HEK293 (cell line): ENCODE measurements at regions not wholly inside any gene's neighbourhood (a gene's known extent, or its start where the extent isn't known, plus 50 kb on each side); places are given as distances from the start of the nearest gene placed in this dataset.

Source experiments
- CTCF ChIA-PET: fragments of 350-600 bp; formaldehyde crosslinking; extraction: SDS; loops from one replicate; lab custom pipeline; 2021; ENCODE audit warnings: antibody characterized with exemption; lab: Yijun Ruan, JAX
- POLR2A ChIA-PET: fragments of 300-600 bp; formaldehyde crosslinking; extraction: SDS; loops from one replicate; lab custom pipeline; 2020; ENCODE audit warnings: antibody characterized with exemption, inconsistent platforms; lab: Yijun Ruan, JAX
- H3K27ac ChIP-seq: fragments of 200-500 bp; sonication (Bioruptor generic); 2 replicates; pipeline ENCODE4 v1.5.1; 2014; ENCODE audit warnings: low read depth, low read length, control low read depth, inconsistent platforms; ENCODE audit errors: extremely low read depth
- H3K36me3 ChIP-seq, 2 experiments: fragments of 200-500 bp in 1 of 2; sonication (Bioruptor generic) in 1 of 2; 1 replicate in 1 of 2; 2 replicates in 1 of 2; pipeline ENCODE4 v1.5.1; 2014 to 2017; ENCODE audit warnings: inconsistent platforms in 2 of 2, low read length in 2 of 2; ENCODE audit not compliant: control insufficient read depth in 2 of 2, insufficient read depth in 1 of 2
- H3K4me1 ChIP-seq: fragments of 200-500 bp; sonication (Bioruptor generic); 2 replicates; pipeline ENCODE4 v1.5.1; 2014; ENCODE audit warnings: mild to moderate bottlenecking, low read length, inconsistent platforms; ENCODE audit not compliant: control insufficient read depth, insufficient read depth
- H3K4me3 ChIP-seq: 2 replicates; pipeline ENCODE4 v1.5.1; 2011; ENCODE audit warnings: low read depth, mild to moderate bottlenecking, control low read depth, low read length, moderate library complexity
- H3K9me3 ChIP-seq: fragments of 200-500 bp; sonication (Bioruptor generic); 2 replicates; pipeline ENCODE4 v1.5.1; 2014; ENCODE audit warnings: low read depth, low read length, inconsistent platforms; ENCODE audit not compliant: control insufficient read depth, insufficient read depth
- ATF2 ChIP-seq: fragments of 450-650 bp; formaldehyde crosslinking; IDR thresholded peaks from 2 replicates; pipeline ENCODE4 v1.5.1; 2016; ENCODE audit warnings: missing biosample characterization, missing genetic modification characterization, low read depth
- GLI2 ChIP-seq: fragments of 450-650 bp; formaldehyde crosslinking; IDR thresholded peaks from 2 replicates; pipeline ENCODE4; 2017; ENCODE audit warnings: missing biosample characterization, missing genetic modification characterization, low read depth, borderline replicate concordance
- TCF7L2 ChIP-seq: IDR thresholded peaks from 2 replicates; pipeline ENCODE4 v1.6.1; 2011; ENCODE audit warnings: low read depth, mild to moderate bottlenecking, inconsistent platforms, low read length, moderate library complexity, borderline replicate concordance
- WT1 ChIP-seq: fragments of 450-650 bp; formaldehyde crosslinking; IDR thresholded peaks from 2 replicates; pipeline ENCODE4 v1.5.1; 2016; ENCODE audit warnings: missing biosample characterization, missing genetic modification characterization
- ZFP3 ChIP-seq: fragments of 450-650 bp; formaldehyde crosslinking; IDR thresholded peaks from 2 replicates; pipeline ENCODE4 v1.5.1; 2016; ENCODE audit warnings: low read depth, missing biosample characterization, missing genetic modification characterization
- ZFP69B ChIP-seq: fragments of 450-650 bp; formaldehyde crosslinking; IDR thresholded peaks from 2 replicates; pipeline ENCODE4 v1.5.1; 2016; ENCODE audit warnings: missing biosample characterization, missing genetic modification characterization
- ZNF132 ChIP-seq: fragments of 450-650 bp; formaldehyde crosslinking; IDR thresholded peaks from 2 replicates; pipeline ENCODE4 v1.5.1; 2017; ENCODE audit warnings: missing biosample characterization, missing genetic modification characterization, borderline replicate concordance
- ZNF133 ChIP-seq: fragments of 450-650 bp; formaldehyde crosslinking; IDR thresholded peaks from 2 replicates; pipeline ENCODE4 v1.5.1; 2016; ENCODE audit warnings: missing biosample characterization, missing genetic modification characterization
- ZNF184 ChIP-seq: fragments of 450-650 bp; IDR thresholded peaks from 2 replicates; pipeline ENCODE4 v1.5.1; 2018; ENCODE audit warnings: missing biosample characterization, mild to moderate bottlenecking, missing genetic modification characterization
- ZNF202 ChIP-seq: fragments of 450-650 bp; formaldehyde crosslinking; IDR thresholded peaks from 2 replicates; pipeline ENCODE4 v1.5.1; 2016; ENCODE audit warnings: missing biosample characterization, missing genetic modification characterization, borderline replicate concordance
- ZNF211 ChIP-seq: fragments of 450-650 bp; formaldehyde crosslinking; IDR thresholded peaks from 2 replicates; pipeline ENCODE4 v1.5.1; 2016; ENCODE audit warnings: low read depth, missing biosample characterization, missing genetic modification characterization
- ZNF274 ChIP-seq, 2 experiments: fragments of 200-500 bp in 1 of 2; fragments of 450-650 bp in 1 of 2; sonication (Bioruptor generic) in 1 of 2; formaldehyde crosslinking in 1 of 2; IDR thresholded peaks; 2 replicates each; pipeline versions ENCODE4 v1.5.1 to v1.6.1; 2014 to 2016; ENCODE audit warnings: borderline replicate concordance in 1 of 2, inconsistent platforms in 1 of 2, low read length in 1 of 2, missing biosample characterization in 1 of 2, missing genetic modification characterization in 1 of 2
- ZNF302 ChIP-seq: fragments of 450-650 bp; formaldehyde crosslinking; IDR thresholded peaks from 2 replicates; pipeline ENCODE4 v1.5.1; 2016; ENCODE audit warnings: missing biosample characterization, missing genetic modification characterization, low read depth
- ZNF350 ChIP-seq: fragments of 450-650 bp; formaldehyde crosslinking; IDR thresholded peaks from 2 replicates; pipeline ENCODE4 v1.5.0; 2017; ENCODE audit warnings: missing biosample characterization, mild to moderate bottlenecking, missing genetic modification characterization
- ZNF37A ChIP-seq: fragments of 450-650 bp; IDR thresholded peaks from 2 replicates; pipeline ENCODE4 v1.5.1; 2018; ENCODE audit warnings: missing biosample characterization, missing genetic modification characterization
- ZNF624 ChIP-seq: fragments of 450-650 bp; formaldehyde crosslinking; IDR thresholded peaks from 2 replicates; pipeline ENCODE4 v1.5.1; 2017; ENCODE audit warnings: missing biosample characterization, missing genetic modification characterization
- ZNF768 ChIP-seq: fragments of 450-650 bp; formaldehyde crosslinking; IDR thresholded peaks from 2 replicates; pipeline ENCODE4 v1.5.1; 2018; ENCODE audit warnings: missing biosample characterization, mild to moderate bottlenecking, missing genetic modification characterization
- ZNF776 ChIP-seq: fragments of 450-650 bp; formaldehyde crosslinking; IDR thresholded peaks from 2 replicates; pipeline ENCODE4 v1.5.0; 2017; ENCODE audit warnings: missing biosample characterization, missing genetic modification characterization, borderline replicate concordance
- ZNF830 ChIP-seq: fragments of 450-650 bp; IDR thresholded peaks from 2 replicates; pipeline ENCODE4 v1.5.0; 2018; ENCODE audit warnings: missing biosample characterization, missing genetic modification characterization, low read depth, mild to moderate bottlenecking, moderate library complexity
- TF ChIP-seq, protein P1 (sequence below): fragments of 450-650 bp; formaldehyde crosslinking; IDR thresholded peaks from 2 replicates; pipeline ENCODE4 v1.5.1; 2016; ENCODE audit warnings: missing biosample characterization, missing genetic modification characterization
- TF ChIP-seq, protein P2 (sequence below): fragments of 450-650 bp; formaldehyde crosslinking; IDR thresholded peaks from 2 replicates; pipeline ENCODE4 v1.5.1; 2016; ENCODE audit warnings: missing biosample characterization, missing genetic modification characterization, borderline replicate concordance

GRCh38 chr4:27916452-27917184 lies 1056.0 kb downstream of the STIM2 start:
- Histone ChIP-seq H3K36me3 (no peaks in the 10 kb centered on the region), H3K9me3 (no peaks in the 10 kb centered on the region), H3K4me1 (no peaks in the 10 kb centered on the region), H3K27ac (no peak overlapping the region), H3K4me3 (no peak overlapping the region)
- no peak for TF ChIP-seq ZNF274 (IDR thresholded peaks at IDR 0.05; ENCODE audit: low read length)
- no peak for TF ChIP-seq ZNF274 (tag by site-specific recombination; IDR thresholded peaks at IDR 0.05; ENCODE audit: borderline replicate concordance)
- TF ChIP-seq, protein P1, sequence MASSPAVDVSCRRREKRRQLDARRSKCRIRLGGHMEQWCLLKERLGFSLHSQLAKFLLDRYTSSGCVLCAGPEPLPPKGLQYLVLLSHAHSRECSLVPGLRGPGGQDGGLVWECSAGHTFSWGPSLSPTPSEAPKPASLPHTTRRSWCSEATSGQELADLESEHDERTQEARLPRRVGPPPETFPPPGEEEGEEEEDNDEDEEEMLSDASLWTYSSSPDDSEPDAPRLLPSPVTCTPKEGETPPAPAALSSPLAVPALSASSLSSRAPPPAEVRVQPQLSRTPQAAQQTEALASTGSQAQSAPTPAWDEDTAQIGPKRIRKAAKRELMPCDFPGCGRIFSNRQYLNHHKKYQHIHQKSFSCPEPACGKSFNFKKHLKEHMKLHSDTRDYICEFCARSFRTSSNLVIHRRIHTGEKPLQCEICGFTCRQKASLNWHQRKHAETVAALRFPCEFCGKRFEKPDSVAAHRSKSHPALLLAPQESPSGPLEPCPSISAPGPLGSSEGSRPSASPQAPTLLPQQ, result no peak
- no peak for TF ChIP-seq ZFP3
- TF ChIP-seq ZNF624 (tag by site-specific recombination), result no peak
- TF ChIP-seq, protein P2, sequence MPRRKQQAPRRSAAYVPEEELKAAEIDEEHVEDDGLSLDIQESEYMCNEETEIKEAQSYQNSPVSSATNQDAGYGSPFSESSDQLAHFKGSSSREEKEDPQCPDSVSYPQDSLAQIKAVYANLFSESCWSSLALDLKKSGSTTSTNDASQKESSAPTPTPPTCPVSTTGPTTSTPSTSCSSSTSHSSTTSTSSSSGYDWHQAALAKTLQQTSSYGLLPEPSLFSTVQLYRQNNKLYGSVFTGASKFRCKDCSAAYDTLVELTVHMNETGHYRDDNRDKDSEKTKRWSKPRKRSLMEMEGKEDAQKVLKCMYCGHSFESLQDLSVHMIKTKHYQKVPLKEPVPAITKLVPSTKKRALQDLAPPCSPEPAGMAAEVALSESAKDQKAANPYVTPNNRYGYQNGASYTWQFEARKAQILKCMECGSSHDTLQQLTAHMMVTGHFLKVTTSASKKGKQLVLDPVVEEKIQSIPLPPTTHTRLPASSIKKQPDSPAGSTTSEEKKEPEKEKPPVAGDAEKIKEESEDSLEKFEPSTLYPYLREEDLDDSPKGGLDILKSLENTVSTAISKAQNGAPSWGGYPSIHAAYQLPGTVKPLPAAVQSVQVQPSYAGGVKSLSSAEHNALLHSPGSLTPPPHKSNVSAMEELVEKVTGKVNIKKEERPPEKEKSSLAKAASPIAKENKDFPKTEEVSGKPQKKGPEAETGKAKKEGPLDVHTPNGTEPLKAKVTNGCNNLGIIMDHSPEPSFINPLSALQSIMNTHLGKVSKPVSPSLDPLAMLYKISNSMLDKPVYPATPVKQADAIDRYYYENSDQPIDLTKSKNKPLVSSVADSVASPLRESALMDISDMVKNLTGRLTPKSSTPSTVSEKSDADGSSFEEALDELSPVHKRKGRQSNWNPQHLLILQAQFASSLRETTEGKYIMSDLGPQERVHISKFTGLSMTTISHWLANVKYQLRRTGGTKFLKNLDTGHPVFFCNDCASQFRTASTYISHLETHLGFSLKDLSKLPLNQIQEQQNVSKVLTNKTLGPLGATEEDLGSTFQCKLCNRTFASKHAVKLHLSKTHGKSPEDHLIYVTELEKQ, result no peak
- TF ChIP-seq ZNF133 (tag by site-specific recombination), result no peak
- no peak for TF ChIP-seq ATF2 (tag by site-specific recombination)
- no peak for TF ChIP-seq ZNF37A (tag by site-specific recombination)
- no peak for TF ChIP-seq ZFP69B (tag by site-specific recombination)
- no peak for TF ChIP-seq ZNF202 (tag by site-specific recombination)
- no peak for TF ChIP-seq ZNF768 (tag by site-specific recombination)
- TF ChIP-seq ZNF350, result no peak
- TF ChIP-seq WT1 (tag by site-specific recombination), result no peak
- TF ChIP-seq ZNF211 (tag by site-specific recombination), result no peak
- no peak for TF ChIP-seq ZNF184
- TF ChIP-seq TCF7L2, result no peak
- TF ChIP-seq ZNF830, result no peak
- TF ChIP-seq ZNF302 (tag by site-specific recombination), result no peak
- no peak for TF ChIP-seq GLI2
- ChIA-PET POLR2A (no interaction called here), CTCF (no interaction called here)

DNA sequence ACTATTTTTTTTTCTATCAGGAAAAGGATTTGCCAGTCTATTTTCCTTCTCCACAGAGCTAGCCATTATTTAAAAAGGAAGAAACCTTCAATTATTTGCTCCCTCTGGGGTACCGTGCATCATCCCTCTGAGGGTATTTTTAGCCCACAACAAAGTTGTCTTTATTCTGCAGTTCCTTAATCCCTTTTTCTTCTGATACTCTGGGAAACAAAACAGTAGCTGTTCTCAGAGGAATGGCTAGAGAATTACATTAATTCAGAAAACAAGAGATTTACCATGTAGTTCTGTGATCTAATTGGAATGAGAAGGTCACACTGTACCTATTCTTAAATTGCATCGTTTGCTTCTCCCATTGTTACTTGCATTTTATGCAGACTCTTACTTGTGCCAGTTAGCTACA lies 1056.7 kb downstream of the STIM2 start:
- H3K4me3 ChIP-seq, result no peak overlapping the region
- ChIA-PET POLR2A (no interaction called here), CTCF (no interaction called here)
- no peak for TF ChIP-seq ZNF776 (tag by site-specific recombination)
- TF ChIP-seq ZNF132 (tag by site-specific recombination), result no peak
- no peaks in the 10 kb centered on the region for H3K36me3 ChIP-seq
- no peak overlapping the region for H3K27ac ChIP-seq
- no peaks in the 10 kb centered on the region for H3K4me1 ChIP-seq
- no peaks in the 10 kb centered on the region for H3K9me3 ChIP-seq
